HFFc6 (cell line): ENCODE measurements at regions not wholly inside any gene's neighbourhood (a gene's known extent, or its start where the extent isn't known, plus 50 kb on each side); places are given as distances from the start of the nearest gene placed in this dataset.

Experiments used
- DNase-seq: peaks from one replicate; pipeline ENCODE4 v3.0.0-alpha.2; 2018
- H3K27ac Mint-ChIP-seq: 2 replicates; pipeline ENCODE4 v1.8.0; 2020; ENCODE audit warnings: mild to moderate bottlenecking, mixed read lengths
- H3K27me3 Mint-ChIP-seq: 2 replicates; pipeline ENCODE4 v1.8.0; 2021; ENCODE audit warnings: mild to moderate bottlenecking, moderate library complexity, mixed read lengths; ENCODE audit not compliant: insufficient read depth
- H3K36me3 Mint-ChIP-seq: 2 replicates; pipeline ENCODE4 v1.8.0; 2021; ENCODE audit warnings: low read depth, mixed read lengths
- H3K4me1 Mint-ChIP-seq: 2 replicates; pipeline ENCODE4 v1.8.0; 2020; ENCODE audit warnings: low read depth, mixed read lengths
- H3K4me3 Mint-ChIP-seq: 2 replicates; pipeline ENCODE4 v1.8.0; 2020; ENCODE audit warnings: mild to moderate bottlenecking, moderate library complexity, mixed read lengths
- H3K9me3 Mint-ChIP-seq: 2 replicates; pipeline ENCODE4 v1.8.0; 2020; ENCODE audit warnings: mild to moderate bottlenecking, mixed read lengths
- CTCF ChIP-seq: fragments of 200-600 bp; sonication (generic); IDR thresholded peaks from 2 replicates; pipeline ENCODE4 v1.5.0; 2021; ENCODE audit warnings: antibody characterized with exemption, mild to moderate bottlenecking

DNA sequence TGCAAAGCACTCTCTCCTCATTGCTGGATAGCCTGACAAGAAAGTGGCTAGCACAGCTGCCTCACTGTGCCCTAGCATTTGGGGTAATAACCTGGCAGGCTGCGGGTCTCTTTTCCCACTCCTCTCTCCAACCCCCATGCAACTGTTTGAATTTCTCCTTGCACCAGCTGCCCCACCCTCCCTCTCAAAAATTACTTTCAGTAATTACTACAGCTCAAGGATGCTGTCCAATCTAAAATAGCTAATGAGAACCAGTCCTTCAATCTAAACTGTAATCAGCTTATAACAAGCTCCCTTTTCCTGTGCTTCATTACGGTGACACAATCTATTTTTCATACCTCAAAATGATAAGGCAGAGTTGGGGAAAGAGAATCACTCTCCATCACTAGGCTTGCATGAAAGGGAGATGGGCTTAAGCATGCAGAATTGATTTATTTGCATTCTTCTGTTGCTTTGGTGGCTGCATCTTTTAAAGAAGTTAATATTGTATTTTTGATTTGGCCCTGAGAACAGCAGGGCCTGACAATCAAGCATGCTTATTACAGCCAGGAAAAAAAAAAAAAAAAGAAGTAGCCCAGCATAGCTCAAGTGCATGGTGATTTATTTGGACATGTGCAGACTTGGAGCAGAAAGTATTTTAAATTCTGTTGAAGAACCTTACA, 881.8 kb downstream of the SLC4A3 start:
- H3K4me3 Mint-ChIP-seq: no peak overlapping the region
- H3K27ac Mint-ChIP-seq: peak overlapping the region; percentile 40; the same call in 1 of the 2 replicates
- no peak for DNase-seq
- TF ChIP-seq CTCF: no peak
- no peaks in the 10 kb centered on the region for H3K9me3 Mint-ChIP-seq
- H3K27me3 Mint-ChIP-seq: no peaks in the 10 kb centered on the region; the same call in 1 of the 2 replicates
- peaks cover 100% of the 10 kb centered on the region for H3K4me1 Mint-ChIP-seq
- 0 out of 2 replicates have a peak, but pooled peaks cover 2% of the 10 kb centered on the region for H3K36me3 Mint-ChIP-seq

- no peak for TF ChIP-seq CTCF
- Mint-ChIP-seq H3K27ac (peak overlapping the region; percentile 90), H3K4me3 (0 out of 2 replicates have a peak overlapping the region, but pooled peaks have one; percentile 32), H3K9me3 (no peaks in the 10 kb centered on the region), H3K4me1 (peaks cover 100% of the 10 kb centered on the region), H3K27me3 (no peaks in the 10 kb centered on the region; the same call in 1 of the 2 replicates), H3K36me3 (no peaks in the 10 kb centered on the region)
- no peak for DNase-seq
Observed at GRCh38 chr2:220509966-220510365, 882.5 kb downstream of the SLC4A3 start.

DNA sequence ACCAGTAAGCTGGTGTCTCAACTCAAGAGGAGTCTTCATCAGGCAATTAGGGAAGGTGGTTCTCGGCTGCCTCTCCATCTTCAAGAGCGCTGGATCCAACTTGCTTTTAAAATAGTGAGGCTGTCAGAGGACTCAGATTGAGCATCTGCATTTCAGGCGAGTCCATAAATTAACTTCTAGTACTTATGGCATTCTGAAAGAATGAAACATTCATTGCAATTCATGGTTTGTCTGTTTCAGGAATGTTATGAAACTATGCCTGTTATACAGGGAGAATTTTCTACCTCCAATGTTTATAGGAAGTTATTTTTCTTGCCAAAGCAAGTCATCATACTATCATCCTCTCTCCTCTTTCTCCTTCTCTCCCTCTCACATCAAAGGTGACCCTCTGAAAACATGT, 883.2 kb downstream of the SLC4A3 start:
- Mint-ChIP-seq H3K9me3 (no peaks in the 10 kb centered on the region), H3K36me3 (no peaks in the 10 kb centered on the region), H3K4me3 (peak overlapping the region; percentile 32), H3K27ac (peak overlapping the region; percentile 90), H3K27me3 (no peaks in the 10 kb centered on the region), H3K4me1 (peaks cover 96% of the 10 kb centered on the region)
- peak; percentile 30 for DNase-seq
- TF ChIP-seq CTCF: no peak

DNA sequence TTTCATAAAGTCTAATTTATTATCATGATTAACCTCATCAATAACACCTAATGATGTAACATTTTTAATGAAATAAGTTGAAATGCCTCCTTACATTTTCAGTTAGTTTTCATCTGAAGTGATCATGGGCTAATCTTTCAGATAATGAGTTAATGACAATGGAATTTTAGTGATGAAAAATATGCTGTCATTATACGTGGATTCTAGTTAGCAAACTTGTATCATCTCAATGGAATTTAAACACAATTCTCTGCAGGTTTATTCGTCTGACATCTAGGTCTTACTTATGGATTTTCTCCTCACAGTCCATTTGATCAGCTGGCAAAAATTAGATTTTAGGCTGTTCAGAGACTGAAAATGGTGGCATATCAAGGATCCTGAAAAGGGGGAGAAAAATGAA, 885.0 kb downstream of the SLC4A3 start:
- H3K27ac Mint-ChIP-seq: peak overlapping the region; percentile 81
- H3K4me3 Mint-ChIP-seq: peak overlapping the region; percentile 51
- peak; percentile 42 for DNase-seq
- no peaks in the 10 kb centered on the region for H3K9me3 Mint-ChIP-seq
- no peaks in the 10 kb centered on the region for H3K27me3 Mint-ChIP-seq
- no peak for TF ChIP-seq CTCF
- H3K4me1 Mint-ChIP-seq: peaks cover 78% of the 10 kb centered on the region
- H3K36me3 Mint-ChIP-seq: no peaks in the 10 kb centered on the region

DNA sequence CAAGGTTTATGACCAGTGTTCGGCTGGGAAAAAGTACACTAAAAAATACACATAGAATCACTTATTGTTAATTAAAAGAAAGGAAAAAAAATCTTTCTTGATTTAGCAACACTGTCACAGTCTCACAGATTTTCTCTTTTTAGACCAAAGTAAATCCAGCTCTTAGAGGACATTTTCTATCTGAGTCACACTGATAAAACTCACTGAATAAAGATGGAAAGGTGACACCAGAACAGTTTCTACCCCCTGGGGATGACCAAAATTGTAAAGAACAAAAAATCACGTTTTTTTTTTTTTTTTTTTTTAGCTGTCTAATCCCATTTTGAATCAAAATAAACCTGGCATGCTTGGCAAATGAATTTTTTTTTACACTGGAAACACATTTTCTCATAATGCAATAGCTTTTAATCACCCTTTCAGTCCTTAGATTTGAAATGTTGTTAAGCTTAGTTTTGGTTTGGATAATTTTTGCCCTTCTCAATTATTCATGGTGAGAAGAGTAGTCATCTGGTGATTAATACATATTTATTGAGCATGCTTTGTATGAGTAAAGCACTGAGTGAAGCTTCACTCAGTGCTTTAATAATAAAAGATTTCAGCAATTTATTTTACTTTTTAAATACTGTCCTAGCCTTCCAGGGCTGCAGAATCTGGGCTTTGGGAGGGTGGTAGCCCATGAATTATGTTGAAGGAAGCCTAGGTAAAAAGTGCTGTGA, 886.3 kb downstream of the SLC4A3 start:
- peak overlapping the region; percentile 81 for H3K27ac Mint-ChIP-seq
- H3K4me1 Mint-ChIP-seq: peaks cover 65% of the 10 kb centered on the region
- no peak for DNase-seq
- peak overlapping the region; percentile 44 for H3K4me3 Mint-ChIP-seq
- no peaks in the 10 kb centered on the region for H3K36me3 Mint-ChIP-seq
- no peaks in the 10 kb centered on the region for H3K27me3 Mint-ChIP-seq
- TF ChIP-seq CTCF: no peak
- no peaks in the 10 kb centered on the region for H3K9me3 Mint-ChIP-seq
